K562 (cell line): ENCODE measurements at regions not wholly inside any gene's neighbourhood (a gene's known extent, or its start where the extent isn't known, plus 50 kb on each side); places are given as distances from the start of the nearest gene placed in this dataset.
A peak's percentile ranks its signal among the peaks of the same experiment; 100 is the strongest.

Experiments used
- ATF2 ChIP-seq: sonication (generic); formaldehyde crosslinking; IDR thresholded peaks from 2 replicates; pipeline ENCODE4 v1.8.1; 2022; ENCODE audit warnings: missing genetic modification reagents
- CBX8 ChIP-seq: fragments of 200-600 bp; sonication (generic); IDR thresholded peaks from 2 replicates; pipeline ENCODE4 v1.6.1; 2012; ENCODE audit warnings: borderline replicate concordance, mixed run types, low read depth, mild to moderate bottlenecking, moderate library complexity, mixed read lengths, low read length, control low read depth, inconsistent platforms; ENCODE audit not compliant: poor library complexity, severe bottlenecking; ENCODE audit errors: extremely low read depth
- EHMT2 ChIP-seq: fragments of 450-650 bp; IDR thresholded peaks from 2 replicates; pipeline ENCODE4 v1.6.1; 2018; ENCODE audit warnings: antibody characterized with exemption
- ETV6 ChIP-seq, 3 experiments: fragments of 150-350 bp in 1 of 3; sonication (generic) in 1 of 3; formaldehyde crosslinking in 1 of 3; IDR thresholded peaks; 2 replicates each; pipeline versions ENCODE4 v1.6.1 to v1.8.0; 2014 to 2022; ENCODE audit warnings: borderline replicate concordance in 2 of 3, low read depth in 2 of 3, antibody characterized with exemption in 1 of 3, low read length in 1 of 3, mild to moderate bottlenecking in 1 of 3, missing genetic modification reagents in 1 of 3
- FOXK2 ChIP-seq, 2 experiments: fragments of 450-650 bp; IDR thresholded peaks in 1 of 2; conservative IDR thresholded peaks in 1 of 2; 2 replicates each; pipeline ENCODE4 v1.6.1; 2016; ENCODE audit warnings: low read depth in 2 of 2, mild to moderate bottlenecking in 1 of 2
- GTF2F1 ChIP-seq: IDR thresholded peaks from 2 replicates; pipeline ENCODE4 v1.6.1; 2011; ENCODE audit warnings: low read depth, low read length, improper control_type of control experiment
- HES1 ChIP-seq: fragments of 450-650 bp; IDR thresholded peaks from 2 replicates; pipeline ENCODE4 v1.6.1; 2016; ENCODE audit warnings: low read depth, mild to moderate bottlenecking, moderate library complexity
- KLF13 ChIP-seq: fragments of 450-650 bp; IDR thresholded peaks from 2 replicates; pipeline ENCODE4 v1.6.1; 2016; ENCODE audit warnings: missing genetic modification characterization, low read depth, mild to moderate bottlenecking, missing compliant biosample characterization, moderate library complexity, borderline replicate concordance
- OTX1 ChIP-seq: fragments of 450-650 bp; formaldehyde crosslinking; IDR thresholded peaks from 2 replicates; pipeline ENCODE4 v1.4.0; 2022; ENCODE audit warnings: mild to moderate bottlenecking
- PBX2 ChIP-seq, 2 experiments: IDR thresholded peaks in 1 of 2; conservative IDR thresholded peaks in 1 of 2; 2 replicates each; pipeline ENCODE4 v1.6.1; 2016; ENCODE audit warnings: low read depth in 2 of 2, mild to moderate bottlenecking in 1 of 2, missing compliant biosample characterization in 1 of 2, missing genetic modification characterization in 1 of 2, moderate library complexity in 1 of 2
- PPARD ChIP-seq: fragments of 250-450 bp; sonication (Bioruptor Pico); IDR thresholded peaks from 2 replicates; pipeline ENCODE4 v1.8.0; 2022; ENCODE audit warnings: inconsistent platforms, mild to moderate bottlenecking, moderate library complexity
- SMAD3 ChIP-seq: fragments of 450-650 bp; formaldehyde crosslinking; conservative IDR thresholded peaks from 2 replicates; pipeline ENCODE4 v1.4.0; 2020; ENCODE audit warnings: mild to moderate bottlenecking
- ZBTB33 ChIP-seq: sonication (generic); formaldehyde crosslinking; IDR thresholded peaks from 2 replicates; pipeline ENCODE4 v1.8.1; 2023; ENCODE audit warnings: mild to moderate bottlenecking, missing genetic modification reagents
- ZNF431 ChIP-seq: sonication (generic); formaldehyde crosslinking; IDR thresholded peaks from 2 replicates; pipeline ENCODE4 v1.8.0; 2022; ENCODE audit warnings: mild to moderate bottlenecking, missing genetic modification reagents
- ZNF639 ChIP-seq, 2 experiments: fragments of 200-800 bp in 1 of 2; sonication (Bioruptor generic) in 1 of 2; sonication (generic) in 1 of 2; formaldehyde crosslinking in 1 of 2; IDR thresholded peaks in 1 of 2; conservative IDR thresholded peaks in 1 of 2; 2 replicates each; pipeline versions ENCODE4 v1.5.0 to v1.6.1; 2016 to 2020; ENCODE audit warnings: missing compliant biosample characterization in 1 of 2, missing genetic modification characterization in 1 of 2, missing genetic modification reagents in 1 of 2

- TF ChIP-seq EHMT2 = peak; percentile 14; the same call in 1 of the 2 replicates
- peak in 1 of 2 experiments; percentile 67; a peak in 1 of 4 replicates for TF ChIP-seq ETV6 (IDR thresholded peaks at IDR 0.05; ENCODE audit: borderline replicate concordance in 1 of 2, low read depth in 2 of 2, low read length in 1 of 2)
- TF ChIP-seq ETV6 (CRISPR knock-in tag; IDR thresholded peaks at IDR 0.05; ENCODE audit: borderline replicate concordance) = no peak
- 0 out of 2 replicates have a peak, but pooled peaks have one; percentile 57 for TF ChIP-seq OTX1 (CRISPR knock-in tag)
- TF ChIP-seq GTF2F1 = no peak
- peak; percentile 67; the same call in 1 of the 2 replicates for TF ChIP-seq HES1
- 0 out of 2 replicates have a peak, but pooled peaks have one; percentile 53 for TF ChIP-seq ZBTB33
- no peak for TF ChIP-seq CBX8
- peak in 1 of 2 experiments; percentile 20; a peak in 1 of 4 replicates for TF ChIP-seq FOXK2 (conservative IDR thresholded peaks at IDR 0.05 in 1 of 2, IDR thresholded peaks at IDR 0.05 in 1 of 2; ENCODE audit: low read depth in 2 of 2)
- TF ChIP-seq PPARD (CRISPR knock-in tag) = no peak
- TF ChIP-seq KLF13 (tag) = 0 out of 2 replicates have a peak, but pooled peaks have one; percentile 61
- no peak for TF ChIP-seq ZNF431
- TF ChIP-seq SMAD3 (CRISPR knock-in tag) = peak; percentile 72; the same call in 1 of the 2 replicates
- no peak for TF ChIP-seq ATF2
- TF ChIP-seq ZNF639 (CRISPR knock-in tag; conservative IDR thresholded peaks at IDR 0.05 in 1 of 2, IDR thresholded peaks at IDR 0.05 in 1 of 2) = peak in 1 of 2 experiments; percentile 90; a peak in 2 of 4 replicates
- TF ChIP-seq PBX2 (CRISPR knock-in tag; IDR thresholded peaks at IDR 0.05; ENCODE audit: low read depth) = no peak
- peak; percentile 98 for TF ChIP-seq PBX2 (tag; conservative IDR thresholded peaks at IDR 0.05; ENCODE audit: low read depth)
Measured at GRCh38 chr12:32031109-32031508, 71.9 kb downstream of the RESF1 start (continued).
